GM23338 (cell line): ENCODE measurements at regions not wholly inside any gene's neighbourhood (a gene's known extent, or its start where the extent isn't known, plus 50 kb on each side); places are given as distances from the start of the nearest gene placed in this dataset.

Experiments
- ATAC-seq: fragments of 200-7000 bp; cut with Tn5 transposase; 3 replicates; pipeline ENCODE4 v1.9.1; 2020
- DNase-seq: peaks from one replicate; pipeline ENCODE4 v3.0.0-alpha.2; 2015; ENCODE audit warnings: low spot score
- H2AFZ ChIP-seq: fragments of 200-600 bp; sonication (generic); 2 replicates; pipeline ENCODE4 v1.8.0; 2016; ENCODE audit warnings: antibody characterized with exemption, mild to moderate bottlenecking, moderate library complexity
- H3F3A ChIP-seq: fragments of 200-600 bp; sonication (generic); replicated peaks from 2 replicates; pipeline ENCODE4 v1.8.0; 2017; ENCODE audit warnings: antibody characterized with exemption, mixed run types, low read depth
- H3K27ac ChIP-seq: fragments of 200-600 bp; sonication (generic); 2 replicates; pipeline ENCODE4 v1.6.1; 2016; ENCODE audit warnings: low read depth
- H3K27me3 ChIP-seq: fragments of 200-600 bp; sonication (generic); 2 replicates; pipeline ENCODE4 v1.8.0; 2016; ENCODE audit warnings: mild to moderate bottlenecking, mixed run types, moderate library complexity; ENCODE audit not compliant: insufficient read depth
- H3K36me3 ChIP-seq: fragments of 200-600 bp; sonication (generic); 2 replicates; pipeline ENCODE4 v1.8.0; 2016; ENCODE audit warnings: mild to moderate bottlenecking; ENCODE audit not compliant: insufficient read depth
- H3K4me1 ChIP-seq: fragments of 200-600 bp; sonication (generic); 2 replicates; pipeline ENCODE4 v1.8.0; 2016; ENCODE audit warnings: mild to moderate bottlenecking, moderate library complexity; ENCODE audit not compliant: insufficient read depth
- H3K4me2 ChIP-seq: fragments of 200-600 bp; sonication (generic); 2 replicates; pipeline ENCODE4 v1.7.1; 2017; ENCODE audit warnings: mixed run types
- H3K4me3 ChIP-seq: fragments of 200-600 bp; sonication (generic); 2 replicates; pipeline ENCODE4 v1.6.1; 2016; ENCODE audit warnings: mixed run types
- H3K79me2 ChIP-seq: fragments of 200-600 bp; sonication (generic); replicated peaks from 2 replicates; pipeline ENCODE4 v1.8.0; 2017; ENCODE audit warnings: mild to moderate bottlenecking; ENCODE audit not compliant: insufficient read depth
- H3K9me2 ChIP-seq: fragments of 200-600 bp; sonication (generic); 2 replicates; pipeline ENCODE4 v1.8.0; 2017; ENCODE audit not compliant: insufficient read depth
- H4K20me1 ChIP-seq: fragments of 200-600 bp; sonication (generic); replicated peaks from 2 replicates; pipeline ENCODE4 v1.8.0; 2017; ENCODE audit warnings: mild to moderate bottlenecking; ENCODE audit not compliant: insufficient read depth
- H3K27ac Mint-ChIP-seq: 2 replicates; pipeline ENCODE4 v1.8.0; 2020; ENCODE audit warnings: inconsistent platforms, mild to moderate bottlenecking, moderate library complexity, mixed read lengths
- H3K27me3 Mint-ChIP-seq: 3 replicates; pipeline ENCODE4 v1.8.0; 2022; ENCODE audit warnings: low read depth, mild to moderate bottlenecking, moderate library complexity, mixed read lengths, inconsistent platforms; ENCODE audit not compliant: insufficient read depth, poor library complexity
- H3K36me3 Mint-ChIP-seq: 3 replicates; pipeline ENCODE4 v1.8.0; 2021; ENCODE audit warnings: low read depth, mild to moderate bottlenecking, inconsistent platforms, moderate library complexity, mixed read lengths
- H3K4me1 Mint-ChIP-seq: 3 replicates; pipeline ENCODE4 v1.8.0; 2020; ENCODE audit warnings: mild to moderate bottlenecking, inconsistent platforms, mixed read lengths
- H3K4me3 Mint-ChIP-seq: 3 replicates; pipeline ENCODE4 v1.8.0; 2021; ENCODE audit warnings: moderate library complexity, mild to moderate bottlenecking, inconsistent platforms, mixed read lengths
- H3K9me3 Mint-ChIP-seq: 3 replicates; pipeline ENCODE4 v1.8.0; 2020; ENCODE audit warnings: moderate library complexity, mild to moderate bottlenecking, inconsistent platforms, mixed read lengths
- ETS1 ChIP-seq: IDR thresholded peaks from 2 replicates; pipeline ENCODE4 v1.6.1; 2016; ENCODE audit warnings: antibody characterized with exemption
- ZNF462 ChIP-seq: fragments of 250-450 bp; sonication (Bioruptor Pico); IDR thresholded peaks from 2 replicates; pipeline ENCODE4 v1.5.0; 2020; ENCODE audit warnings: mild to moderate bottlenecking, moderate library complexity
- TF ChIP-seq, protein P1 (sequence below), 2 experiments: fragments of 200-600 bp in 1 of 2; sonication (generic) in 1 of 2; conservative IDR thresholded peaks; 2 replicates each; pipeline versions ENCODE4 v1.5.1 to v1.6.1; 2016 to 2017; ENCODE audit warnings: antibody characterized with exemption in 2 of 2, low read depth in 2 of 2, mild to moderate bottlenecking in 2 of 2, moderate library complexity in 1 of 2

GRCh38 chr15:72872066-72872845 lies 88.7 kb upstream of the ADPGK start (continued):
- no peak for TF ChIP-seq ZNF462
- TF ChIP-seq, protein P1, sequence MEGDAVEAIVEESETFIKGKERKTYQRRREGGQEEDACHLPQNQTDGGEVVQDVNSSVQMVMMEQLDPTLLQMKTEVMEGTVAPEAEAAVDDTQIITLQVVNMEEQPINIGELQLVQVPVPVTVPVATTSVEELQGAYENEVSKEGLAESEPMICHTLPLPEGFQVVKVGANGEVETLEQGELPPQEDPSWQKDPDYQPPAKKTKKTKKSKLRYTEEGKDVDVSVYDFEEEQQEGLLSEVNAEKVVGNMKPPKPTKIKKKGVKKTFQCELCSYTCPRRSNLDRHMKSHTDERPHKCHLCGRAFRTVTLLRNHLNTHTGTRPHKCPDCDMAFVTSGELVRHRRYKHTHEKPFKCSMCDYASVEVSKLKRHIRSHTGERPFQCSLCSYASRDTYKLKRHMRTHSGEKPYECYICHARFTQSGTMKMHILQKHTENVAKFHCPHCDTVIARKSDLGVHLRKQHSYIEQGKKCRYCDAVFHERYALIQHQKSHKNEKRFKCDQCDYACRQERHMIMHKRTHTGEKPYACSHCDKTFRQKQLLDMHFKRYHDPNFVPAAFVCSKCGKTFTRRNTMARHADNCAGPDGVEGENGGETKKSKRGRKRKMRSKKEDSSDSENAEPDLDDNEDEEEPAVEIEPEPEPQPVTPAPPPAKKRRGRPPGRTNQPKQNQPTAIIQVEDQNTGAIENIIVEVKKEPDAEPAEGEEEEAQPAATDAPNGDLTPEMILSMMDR (conservative IDR thresholded peaks at IDR 0.05; ENCODE audit: low read depth in 2 of 2): no peak

- Mint-ChIP-seq H3K9me3 (no peaks in the 10 kb centered on the region), H3K27me3 (peaks cover 3% of the 10 kb centered on the region), H3K27ac (no peak overlapping the region), H3K36me3 (no peaks in the 10 kb centered on the region), H3K4me3 (no peak overlapping the region), H3K4me1 (no peaks in the 10 kb centered on the region)
- Histone ChIP-seq H3K27me3 (no peaks in the 10 kb centered on the region), H3K4me1 (no peaks in the 10 kb centered on the region), H3K36me3 (no peaks in the 10 kb centered on the region), H2AFZ (no peak overlapping the region), H3F3A (no peaks in the 10 kb centered on the region), H4K20me1 (no peaks in the 10 kb centered on the region), H3K27ac (no peak overlapping the region), H3K4me2 (no peak overlapping the region), H3K79me2 (no peaks in the 10 kb centered on the region), H3K4me3 (no peak overlapping the region), H3K9me2 (0 out of 2 replicates have a peak, but pooled peaks cover 5% of the 10 kb centered on the region)
- TF ChIP-seq ZNF462 (no peak), ETS1 (no peak)
- ATAC-seq (no peak), DNase-seq (no peak)
Observed at GRCh38 chr15:72866866-72867616, 83.5 kb upstream of the ADPGK start.
